Globus pallidus (tissue), 1 donor: ENCODE measurements at regions not wholly inside any gene's neighbourhood (a gene's known extent, or its start where the extent isn't known, plus 50 kb on each side); places are given as distances from the start of the nearest gene placed in this dataset.
"Not testable (repeated sequence)": the region's sequence is repeated elsewhere in the genome, so short reads cannot be mapped to it uniquely, and the experiment has no call there.

Source experiments
- DNase-seq: peaks from one replicate; pipeline ENCODE4 v3.0.0-alpha.2; 2015; ENCODE audit warnings: low spot score

DNA sequence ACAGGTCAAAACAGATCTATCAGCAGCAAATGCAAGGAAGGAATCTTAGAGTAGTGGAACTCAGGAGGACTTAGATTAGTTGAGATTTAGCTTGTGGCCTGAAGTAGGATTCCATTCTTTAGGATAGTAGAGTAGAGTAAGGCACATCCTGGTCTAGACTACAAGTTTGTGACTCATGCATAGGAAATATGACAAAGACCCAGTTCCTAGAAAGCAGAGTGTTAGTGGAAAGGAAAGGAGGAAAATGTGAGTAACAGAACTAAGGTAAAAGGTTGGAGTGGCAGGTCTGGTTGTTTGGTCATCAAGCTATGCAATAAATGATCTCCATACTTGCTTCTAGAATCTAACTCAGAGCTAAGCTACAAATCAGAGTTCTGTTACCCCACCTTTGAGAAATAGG lies 595.0 kb downstream of the ACTRT1 start:
- no peak for DNase-seq

DNA sequence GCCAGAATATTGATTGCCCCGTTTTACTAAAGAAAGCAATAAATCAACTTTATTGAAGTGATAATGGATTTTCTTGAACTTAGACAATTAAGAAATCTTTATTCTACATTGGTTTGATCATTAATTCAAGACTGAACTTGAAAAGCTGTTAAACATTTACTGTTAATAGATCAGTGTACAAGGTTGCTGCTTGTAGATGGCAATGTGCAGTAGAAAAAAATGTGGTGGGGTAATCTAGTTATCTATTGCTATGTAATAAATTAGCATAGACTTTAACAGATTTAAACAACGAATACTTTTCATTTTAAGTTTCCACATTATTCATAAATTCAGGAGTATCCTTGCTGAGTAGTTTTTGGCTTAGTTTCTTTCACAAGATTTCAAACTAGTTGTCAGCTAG lies 612.5 kb downstream of the ACTRT1 start:
- DNase-seq: no peak

DNA sequence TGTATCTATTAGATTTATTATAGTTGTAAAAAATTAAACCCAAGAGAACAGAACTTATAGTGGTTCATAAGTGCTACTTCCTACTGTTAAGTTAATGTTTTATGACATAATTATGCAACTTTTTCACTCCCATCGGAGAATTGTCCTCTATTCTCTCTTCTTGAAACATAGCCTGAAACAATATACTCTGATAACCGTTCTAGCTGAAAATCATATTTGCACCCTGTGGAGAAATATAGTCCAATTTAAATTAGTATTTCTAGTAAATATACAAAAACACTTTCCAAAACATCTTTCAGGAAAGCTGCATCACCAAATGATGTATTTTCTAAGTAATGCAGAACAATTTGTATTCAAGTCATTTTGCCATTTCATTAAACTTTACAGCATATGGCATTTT lies 586.4 kb downstream of the PRR32 start:
- no peak for DNase-seq

DNA sequence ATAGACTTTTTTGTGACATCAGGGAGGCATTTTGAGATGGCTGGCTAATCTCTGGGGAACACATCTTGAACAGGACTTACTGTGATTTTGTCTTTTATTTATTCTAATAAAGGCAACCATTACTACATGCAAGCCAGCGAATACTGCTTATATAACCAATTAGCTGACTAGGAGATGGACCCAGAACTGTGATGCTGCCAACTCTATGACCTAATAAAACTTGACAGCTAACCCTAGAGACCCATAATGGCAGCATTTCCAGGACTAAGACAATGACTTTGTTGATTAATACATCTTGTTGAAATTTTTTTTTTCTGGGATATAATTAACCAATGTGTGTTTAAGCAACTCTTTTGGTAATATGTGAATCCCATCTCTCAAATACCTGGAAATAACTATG lies 584.6 kb downstream of the PRR32 start:
- no peak for DNase-seq

DNA sequence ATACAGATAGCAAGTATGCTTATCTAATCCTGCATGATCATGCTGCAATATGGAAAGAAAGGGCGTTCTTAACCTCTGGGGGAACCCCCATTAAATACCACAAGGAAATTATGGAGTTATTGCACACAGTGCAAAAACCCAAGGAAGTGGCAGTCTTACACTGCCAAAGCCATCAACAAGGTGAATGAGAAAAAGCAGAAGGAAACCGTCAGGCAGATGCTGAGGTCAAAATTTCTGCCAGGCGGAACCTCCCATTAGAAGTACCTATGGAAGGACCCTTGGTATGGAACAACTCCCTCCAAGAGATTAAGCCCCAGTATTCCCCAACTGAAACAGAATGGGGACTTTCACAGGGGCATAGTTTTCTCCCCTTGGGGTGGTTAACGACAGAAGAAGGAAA lies 580.7 kb downstream of the PRR32 start:
- not testable (repeated sequence) for DNase-seq

DNA sequence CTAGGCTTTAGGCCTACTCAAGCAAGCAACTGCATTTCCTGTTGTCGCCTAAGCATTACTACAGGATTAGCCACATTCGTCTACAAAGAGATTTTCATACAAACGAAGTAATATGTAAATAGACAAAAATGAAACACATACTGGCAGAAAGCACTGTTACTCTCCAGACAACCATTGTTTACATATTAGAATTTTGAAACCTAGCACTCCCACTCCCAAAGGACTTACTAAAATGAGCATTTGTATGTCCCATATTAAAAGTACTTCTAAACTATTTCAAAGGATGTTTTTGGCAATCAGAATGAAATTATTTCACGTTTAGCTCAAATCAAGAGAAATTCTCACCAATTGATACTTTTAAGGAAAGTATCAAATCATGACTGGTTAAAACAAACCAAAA lies 570.8 kb downstream of the PRR32 start:
- DNase-seq: no peak

DNA sequence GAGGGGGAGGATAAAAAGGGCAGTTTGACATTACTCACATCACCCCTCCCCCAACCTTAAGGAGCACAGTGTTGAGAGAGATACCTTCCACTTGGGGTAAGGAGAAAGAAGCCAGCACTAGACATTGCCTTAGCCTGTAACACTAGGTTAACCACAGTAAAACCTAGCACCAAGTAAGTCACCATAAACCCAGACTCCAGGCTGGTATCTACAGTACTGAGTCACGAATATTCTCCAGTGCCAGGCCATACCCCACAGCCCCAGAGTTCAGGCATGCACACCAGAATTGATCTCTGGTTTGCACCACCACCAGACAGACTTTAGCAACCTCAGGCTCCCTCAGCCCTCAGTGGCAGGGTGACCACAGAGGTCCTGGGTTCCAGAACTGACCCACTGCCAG lies 570.4 kb downstream of the PRR32 start:
- no peak for DNase-seq
